Retinal pigment epithelial cell (primary cell): ENCODE measurements at regions not wholly inside any gene's neighbourhood (a gene's known extent, or its start where the extent isn't known, plus 50 kb on each side); places are given as distances from the start of the nearest gene placed in this dataset.

Experiments
- DNase-seq: peaks from one replicate; pipeline ENCODE4 v3.0.0-alpha.2; 2010; ENCODE audit warnings: low read depth
- H3K4me3 ChIP-seq: 2 replicates; pipeline ENCODE4 v1.5.1; 2011; ENCODE audit warnings: mild to moderate bottlenecking, low read length, control low read depth, moderate library complexity
- CTCF ChIP-seq: conservative IDR thresholded peaks from 2 replicates; pipeline ENCODE4 v1.5.1; 2011; ENCODE audit warnings: low read depth, low read length, control low read depth, inconsistent platforms

GRCh38 chr9:21550392-21550791, 68.3 kb upstream of the IFNE start:
- no peak for TF ChIP-seq CTCF
- H3K4me3 ChIP-seq, result no peak overlapping the region
- no peak for DNase-seq

GRCh38 chr9:21551401-21551800, 69.3 kb upstream of the IFNE start:
- no peak for DNase-seq
- TF ChIP-seq CTCF, result no peak
- H3K4me3 ChIP-seq, result no peak overlapping the region

- no peak overlapping the region for H3K4me3 ChIP-seq
- no peak for DNase-seq
- TF ChIP-seq CTCF, result no peak
These were observed 70.4 kb upstream of the IFNE start for GRCh38 chr9:21552244-21553170.

GRCh38 chr9:21553441-21553840, 71.3 kb upstream of the IFNE start:
- TF ChIP-seq CTCF, result no peak
- no peak overlapping the region for H3K4me3 ChIP-seq
- no peak for DNase-seq

- H3K4me3 ChIP-seq, result no peak overlapping the region
- no peak for TF ChIP-seq CTCF
- DNase-seq, result no peak
These were observed 72.7 kb upstream of the IFNE start for GRCh38 chr9:21554813-21555212.

GRCh38 chr9:21555911-21556310, 73.8 kb upstream of the IFNE start:
- DNase-seq, result no peak
- H3K4me3 ChIP-seq, result peak overlapping the region; percentile 9
- TF ChIP-seq CTCF, result no peak
